SK-N-SH treated with all-trans-retinoic acid at 6 μM for 48 hours (cell line): ENCODE measurements at regions not wholly inside any gene's neighbourhood (a gene's known extent, or its start where the extent isn't known, plus 50 kb on each side); places are given as distances from the start of the nearest gene placed in this dataset.

Source experiments
- ARNTL ChIP-seq: fragments of 450-650 bp; formaldehyde crosslinking; IDR thresholded peaks from 2 replicates; pipeline ENCODE4 v1.5.0; 2020; ENCODE audit warnings: low read depth, mild to moderate bottlenecking, moderate library complexity, borderline replicate concordance
- BACH2 ChIP-seq: fragments of 250-450 bp; sonication (Bioruptor Pico); IDR thresholded peaks from 2 replicates; pipeline ENCODE4 v1.9.0; 2021; ENCODE audit warnings: mild to moderate bottlenecking, borderline replicate concordance
- CREB5 ChIP-seq: fragments of 250-450 bp; sonication (Bioruptor Pico); IDR thresholded peaks from 2 replicates; pipeline ENCODE4 v1.5.1; 2020; ENCODE audit warnings: low read depth, mild to moderate bottlenecking, moderate library complexity
- ISL1 ChIP-seq: fragments of 250-450 bp; sonication (Bioruptor Pico); IDR thresholded peaks from 2 replicates; pipeline ENCODE4 v2.1.2; 2022; ENCODE audit warnings: mild to moderate bottlenecking, moderate library complexity
- OSR1 ChIP-seq: fragments of 250-450 bp; sonication (Bioruptor Pico); IDR thresholded peaks from 2 replicates; pipeline ENCODE4 v1.8.0; 2022; ENCODE audit warnings: moderate library complexity, mild to moderate bottlenecking, inconsistent platforms
- POU6F1 ChIP-seq: fragments of 250-450 bp; sonication (Bioruptor Pico); IDR thresholded peaks from 2 replicates; pipeline ENCODE4 v1.8.0; 2021; ENCODE audit warnings: low read depth, mild to moderate bottlenecking, moderate library complexity, borderline replicate concordance
- PPARA ChIP-seq: fragments of 250-450 bp; sonication (Bioruptor Pico); IDR thresholded peaks from 2 replicates; pipeline ENCODE4 v1.5.0; 2020; ENCODE audit warnings: mild to moderate bottlenecking, borderline replicate concordance
- RARB ChIP-seq: fragments of 250-450 bp; sonication (Bioruptor Pico); IDR thresholded peaks from 2 replicates; pipeline ENCODE4 v1.8.0; 2021; ENCODE audit warnings: mild to moderate bottlenecking, moderate library complexity
- SNAI2 ChIP-seq: fragments of 250-450 bp; sonication (Bioruptor Pico); IDR thresholded peaks from 2 replicates; pipeline ENCODE4 v1.5.0; 2020; ENCODE audit warnings: mild to moderate bottlenecking, moderate library complexity
- TOX ChIP-seq: fragments of 250-450 bp; sonication (Bioruptor Pico); IDR thresholded peaks from 2 replicates; pipeline ENCODE4 v1.8.0; 2021; ENCODE audit warnings: mild to moderate bottlenecking, moderate library complexity, borderline replicate concordance
- TSHZ2 ChIP-seq: fragments of 250-450 bp; sonication (Bioruptor Pico); IDR thresholded peaks from 2 replicates; pipeline ENCODE4 v1.5.0; 2020; ENCODE audit warnings: mild to moderate bottlenecking, moderate library complexity
- ZFP3 ChIP-seq: fragments of 250-450 bp; sonication (Bioruptor Pico); IDR thresholded peaks from 2 replicates; pipeline ENCODE4 v1.5.0; 2020; ENCODE audit warnings: mild to moderate bottlenecking, moderate library complexity
- ZFP30 ChIP-seq: fragments of 450-650 bp; formaldehyde crosslinking; IDR thresholded peaks from 2 replicates; pipeline ENCODE4 v1.5.0; 2022; ENCODE audit warnings: mild to moderate bottlenecking, moderate library complexity
- TF ChIP-seq, protein P1 (sequence below): fragments of 250-450 bp; sonication (Bioruptor Pico); IDR thresholded peaks from 2 replicates; pipeline ENCODE4 v1.5.1; 2021; ENCODE audit warnings: mild to moderate bottlenecking, moderate library complexity

DNA sequence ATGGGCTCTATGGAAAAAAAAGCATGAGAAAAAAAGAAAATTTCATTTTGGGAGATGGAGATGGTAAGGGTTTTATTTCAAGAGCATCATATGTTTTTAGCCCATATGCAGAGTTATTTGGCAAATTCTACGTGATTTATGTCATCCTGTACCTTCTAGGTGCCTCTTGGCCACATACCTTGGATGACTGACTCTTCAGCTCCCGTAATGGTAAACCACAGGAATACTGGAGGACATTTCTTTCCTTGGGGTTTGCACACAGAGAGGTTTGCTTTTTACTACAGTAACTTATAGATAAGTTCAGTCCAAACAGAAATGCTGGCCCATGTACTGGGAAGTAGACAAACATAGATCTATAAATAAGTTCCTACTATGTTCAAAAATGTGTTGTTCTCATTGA lies 132.2 kb downstream of the SH3BGRL2 start:
- TF ChIP-seq OSR1 (CRISPR knock-in tag) (no peak), ZFP30 (CRISPR knock-in tag) (no peak), TOX (CRISPR knock-in tag) (no peak), TSHZ2 (CRISPR knock-in tag) (no peak), ISL1 (CRISPR knock-in tag) (no peak), ARNTL (CRISPR knock-in tag) (no peak), POU6F1 (CRISPR knock-in tag) (no peak), CREB5 (CRISPR knock-in tag) (no peak), PPARA (CRISPR knock-in tag) (no peak), RARB (CRISPR knock-in tag) (no peak), ZFP3 (no peak), BACH2 (CRISPR knock-in tag) (no peak), SNAI2 (no peak)
- TF ChIP-seq, protein P1, sequence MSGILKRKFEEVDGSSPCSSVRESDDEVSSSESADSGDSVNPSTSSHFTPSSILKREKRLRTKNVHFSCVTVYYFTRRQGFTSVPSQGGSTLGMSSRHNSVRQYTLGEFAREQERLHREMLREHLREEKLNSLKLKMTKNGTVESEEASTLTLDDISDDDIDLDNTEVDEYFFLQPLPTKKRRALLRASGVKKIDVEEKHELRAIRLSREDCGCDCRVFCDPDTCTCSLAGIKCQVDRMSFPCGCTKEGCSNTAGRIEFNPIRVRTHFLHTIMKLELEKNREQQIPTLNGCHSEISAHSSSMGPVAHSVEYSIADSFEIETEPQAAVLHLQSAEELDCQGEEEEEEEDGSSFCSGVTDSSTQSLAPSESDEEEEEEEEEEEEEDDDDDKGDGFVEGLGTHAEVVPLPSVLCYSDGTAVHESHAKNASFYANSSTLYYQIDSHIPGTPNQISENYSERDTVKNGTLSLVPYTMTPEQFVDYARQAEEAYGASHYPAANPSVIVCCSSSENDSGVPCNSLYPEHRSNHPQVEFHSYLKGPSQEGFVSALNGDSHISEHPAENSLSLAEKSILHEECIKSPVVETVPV (CRISPR knock-in tag): no peak
